GM21367 (cell line): ENCODE measurements at regions not wholly inside any gene's neighbourhood (a gene's known extent, or its start where the extent isn't known, plus 50 kb on each side); places are given as distances from the start of the nearest gene placed in this dataset.
"Not testable (repeated sequence)": the region's sequence is repeated elsewhere in the genome, so short reads cannot be mapped to it uniquely, and the experiment has no call there.

ENCODE experiments used
- ATAC-seq: cut with Tn5 transposase; IDR thresholded peaks from one replicate; pipeline ENCODE4 v1.9.1; 2021; ENCODE audit not compliant: unreplicated experiment

GRCh38 chr3:75434913-75435793, 229.0 kb upstream of the FRG2C start:
- ATAC-seq, result peak; percentile 99

- not testable (repeated sequence) for ATAC-seq
These were observed 228.2 kb upstream of the FRG2C start for GRCh38 chr3:75435794-75436400.

GRCh38 chr3:75440986-75441385, 223.1 kb upstream of the FRG2C start:
- not testable (repeated sequence) for ATAC-seq

GRCh38 chr3:75444634-75445033, 219.5 kb upstream of the FRG2C start:
- ATAC-seq, result not testable (repeated sequence)

- ATAC-seq, result not testable (repeated sequence)
These were observed 218.9 kb upstream of the FRG2C start for GRCh38 chr3:75445234-75445633.

GRCh38 chr3:75446948-75447347, 217.2 kb upstream of the FRG2C start:
- ATAC-seq, result not testable (repeated sequence)

GRCh38 chr3:75453328-75453727, 210.8 kb upstream of the FRG2C start:
- not testable (repeated sequence) for ATAC-seq

- ATAC-seq, result not testable (repeated sequence)
These were observed 210.3 kb upstream of the FRG2C start for GRCh38 chr3:75453839-75454238.

GRCh38 chr3:75474530-75474929, 189.6 kb upstream of the FRG2C start:
- ATAC-seq, result not testable (repeated sequence)

GRCh38 chr3:75496600-75496999, 167.5 kb upstream of the FRG2C start:
- not testable (repeated sequence) for ATAC-seq

- ATAC-seq, result not testable (repeated sequence)
These were observed 163.8 kb upstream of the FRG2C start for GRCh38 chr3:75500357-75500756.

- ATAC-seq, result not testable (repeated sequence)
These were observed 162.0 kb upstream of the FRG2C start for GRCh38 chr3:75502171-75502570.

- ATAC-seq, result not testable (repeated sequence)
These were observed 161.1 kb upstream of the FRG2C start for GRCh38 chr3:75502769-75503756.

GRCh38 chr3:75506603-75507002, 157.5 kb upstream of the FRG2C start:
- ATAC-seq, result no peak

- ATAC-seq, result not testable (repeated sequence)
These were observed 156.2 kb upstream of the FRG2C start for GRCh38 chr3:75507956-75508355.

GRCh38 chr3:75527657-75528056, 136.5 kb upstream of the FRG2C start:
- not testable (repeated sequence) for ATAC-seq

- ATAC-seq, result not testable (repeated sequence)
These were observed 112.0 kb upstream of the FRG2C start for GRCh38 chr3:75552095-75552494.

GRCh38 chr3:75564427-75564826, 99.7 kb upstream of the FRG2C start:
- ATAC-seq, result not testable (repeated sequence)

- ATAC-seq, result not testable (repeated sequence)
These were observed 91.8 kb upstream of the FRG2C start for GRCh38 chr3:75572303-75572702.

GRCh38 chr3:75579091-75579490, 85.0 kb upstream of the FRG2C start:
- not testable (repeated sequence) for ATAC-seq

GRCh38 chr3:75579536-75579935, 84.6 kb upstream of the FRG2C start:
- ATAC-seq, result not testable (repeated sequence)
